DMS79 (cell line): ENCODE measurements at regions not wholly inside any gene's neighbourhood (a gene's known extent, or its start where the extent isn't known, plus 50 kb on each side); places are given as distances from the start of the nearest gene placed in this dataset.
"Not testable (repeated sequence)": the region's sequence is repeated elsewhere in the genome, so short reads cannot be mapped to it uniquely, and the experiment has no call there.

Experiments
- DNase-seq: peaks from one replicate; lab custom pipeline; 2025; lab: John Stamatoyannopoulos, UW

GRCh38 chr10:84704101-84704500 lies 375.7 kb downstream of the CCSER2 start:
- no peak for DNase-seq

- no peak for DNase-seq
These were observed 378.0 kb downstream of the CCSER2 start for GRCh38 chr10:84706431-84706830.

DNA sequence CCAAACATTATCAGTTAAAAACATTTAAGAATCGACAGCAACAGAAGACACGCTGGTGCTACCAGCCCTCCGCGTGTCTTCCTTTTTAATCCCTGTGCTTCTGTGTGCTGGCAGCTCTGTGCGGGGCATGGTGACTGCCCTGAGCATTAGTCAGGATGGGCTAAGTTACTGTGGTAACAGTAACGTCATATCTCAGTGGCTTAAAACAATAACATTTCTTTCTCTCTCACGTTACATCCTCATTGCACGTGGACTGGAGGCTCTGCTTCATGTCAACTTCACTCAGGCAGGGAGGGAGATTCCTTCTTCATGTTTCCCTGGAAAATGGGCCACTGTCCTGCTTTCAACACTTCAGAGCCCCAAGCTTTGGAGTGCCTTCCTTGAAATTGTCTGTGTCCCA lies 378.5 kb downstream of the CCSER2 start:
- no peak for DNase-seq

- DNase-seq: no peak
These were observed 387.5 kb downstream of the CCSER2 start for GRCh38 chr10:84715911-84716310.

DNA sequence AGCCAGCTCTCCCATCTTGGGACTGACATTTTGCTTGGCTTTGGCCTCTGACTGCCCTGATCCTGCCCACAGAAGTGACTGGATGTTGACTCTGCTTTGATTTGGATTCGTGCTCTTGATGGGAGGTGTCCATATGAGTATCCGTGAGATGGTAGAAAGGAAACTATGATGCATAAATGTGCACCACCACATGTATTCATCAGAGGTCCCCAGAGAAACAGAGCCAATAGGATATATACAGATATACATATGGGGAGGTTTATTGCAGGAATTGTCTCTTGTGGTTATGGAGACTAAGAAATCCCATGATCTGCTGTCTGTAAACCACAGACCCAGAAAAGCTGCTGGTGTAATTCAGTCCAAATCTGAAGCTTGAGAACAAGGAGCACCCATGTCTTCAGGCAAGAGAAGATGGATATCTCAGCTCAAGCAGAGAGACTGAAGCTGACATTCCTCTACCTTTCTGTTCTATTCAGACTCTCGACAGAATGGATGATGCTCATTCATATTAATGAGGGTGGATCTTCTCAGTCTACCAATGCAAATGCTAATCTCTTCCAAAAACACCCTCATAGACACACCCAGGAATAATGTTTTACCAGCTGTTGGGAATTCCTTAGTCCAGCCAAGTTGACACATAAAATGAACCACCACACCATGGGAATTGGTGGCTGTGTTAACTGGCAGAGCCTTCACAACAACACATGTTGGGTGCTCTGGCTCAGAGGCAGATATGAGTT lies 390.7 kb downstream of the CCSER2 start:
- no peak for DNase-seq

DNA sequence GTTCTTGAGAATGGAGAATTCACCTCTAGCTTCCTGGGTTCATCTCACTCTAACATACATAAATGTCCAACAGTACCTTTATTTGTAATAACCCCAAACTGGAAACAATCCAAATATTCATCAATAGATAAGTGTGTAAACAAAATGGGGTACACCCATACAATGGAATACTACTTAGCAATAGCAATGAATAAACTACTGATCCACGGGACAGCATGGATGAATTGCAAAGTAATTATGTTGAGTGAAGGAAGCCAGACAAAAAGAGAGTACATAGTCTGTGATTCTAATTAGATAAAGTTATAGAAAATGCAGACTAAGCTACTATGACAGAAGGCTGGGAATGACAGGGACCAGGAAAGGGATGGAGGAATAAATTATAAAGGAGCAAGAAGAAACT lies 391.3 kb downstream of the CCSER2 start:
- no peak for DNase-seq

DNA sequence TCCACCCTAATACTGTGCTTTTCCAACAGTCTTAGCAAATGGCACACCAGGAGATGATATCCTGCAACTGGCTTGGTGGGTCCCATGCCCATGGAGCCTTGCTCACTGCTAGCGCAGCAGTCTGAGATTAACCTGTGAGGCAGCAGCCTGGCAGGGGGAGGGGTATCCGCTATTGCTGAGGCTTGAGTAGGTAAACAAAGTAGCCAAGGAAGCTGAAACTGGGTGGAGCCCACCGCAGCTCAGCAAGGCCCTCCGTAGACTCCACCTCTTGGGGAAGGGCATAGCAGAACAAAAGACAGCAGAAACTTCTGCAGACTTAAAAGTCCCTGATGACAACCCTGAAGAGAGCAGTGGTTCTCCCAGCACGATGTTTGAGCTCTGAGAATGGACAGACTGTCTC lies 399.0 kb downstream of the CCSER2 start:
- no peak for DNase-seq

DNA sequence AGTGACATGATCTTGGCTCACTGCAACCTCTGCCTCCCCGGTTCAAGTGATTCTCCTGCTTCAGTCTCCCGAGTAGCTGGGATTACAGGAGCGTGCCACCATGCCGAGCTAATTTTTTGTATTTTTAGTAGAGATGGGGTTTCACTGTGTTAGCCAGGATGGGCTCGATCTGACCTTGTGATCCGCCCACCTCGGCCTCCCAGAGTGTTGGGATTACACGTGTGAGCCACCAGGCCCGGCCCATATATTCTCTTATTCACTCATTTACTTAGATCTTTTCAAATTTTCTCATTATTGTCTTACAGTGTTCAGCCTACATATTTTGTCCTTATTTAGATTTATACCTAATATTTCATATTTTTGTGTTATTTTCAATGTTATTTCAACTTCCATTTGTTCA lies 410.7 kb downstream of the CCSER2 start:
- DNase-seq: not testable (repeated sequence)

GRCh38 chr10:84739641-84740040 lies 411.3 kb downstream of the CCSER2 start:
- no peak for DNase-seq

GRCh38 chr10:84743483-84743882 lies 415.1 kb downstream of the CCSER2 start:
- DNase-seq: no peak

GRCh38 chr10:84755311-84755710 lies 426.9 kb downstream of the CCSER2 start:
- no peak for DNase-seq

GRCh38 chr10:84756653-84757052 lies 428.3 kb downstream of the CCSER2 start:
- DNase-seq: not testable (repeated sequence)

DNA sequence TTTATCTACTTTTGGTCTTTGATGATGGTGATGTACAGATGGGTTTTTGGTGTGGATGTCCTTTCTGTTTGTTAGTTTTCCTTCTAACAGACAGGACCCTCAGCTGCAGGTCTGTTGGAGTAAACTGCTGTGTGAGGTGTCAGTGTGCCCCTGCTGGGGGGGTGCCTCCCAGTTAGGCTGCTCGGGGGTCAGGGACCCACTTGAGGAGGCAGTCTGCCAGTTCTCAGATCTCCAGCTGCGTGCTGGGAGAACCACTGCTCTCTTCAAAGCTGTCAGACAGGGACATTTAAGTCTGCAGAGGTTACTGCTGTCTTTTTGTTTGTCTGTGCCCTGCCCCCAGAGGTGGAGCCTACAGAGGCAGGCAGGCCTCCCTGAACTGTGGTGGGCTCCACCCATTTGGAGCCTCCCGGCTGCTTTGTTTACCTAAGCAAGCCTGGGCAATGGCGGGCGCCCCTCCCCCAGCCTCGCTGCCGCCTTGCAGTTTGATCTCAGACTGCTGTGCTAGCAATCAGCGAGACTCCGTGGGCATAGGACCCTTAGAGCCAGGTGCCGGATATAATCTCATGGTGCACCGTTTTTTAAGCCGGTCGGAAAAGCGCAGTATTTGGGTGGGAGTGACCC lies 433.7 kb downstream of the CCSER2 start:
- not testable (repeated sequence) for DNase-seq

DNA sequence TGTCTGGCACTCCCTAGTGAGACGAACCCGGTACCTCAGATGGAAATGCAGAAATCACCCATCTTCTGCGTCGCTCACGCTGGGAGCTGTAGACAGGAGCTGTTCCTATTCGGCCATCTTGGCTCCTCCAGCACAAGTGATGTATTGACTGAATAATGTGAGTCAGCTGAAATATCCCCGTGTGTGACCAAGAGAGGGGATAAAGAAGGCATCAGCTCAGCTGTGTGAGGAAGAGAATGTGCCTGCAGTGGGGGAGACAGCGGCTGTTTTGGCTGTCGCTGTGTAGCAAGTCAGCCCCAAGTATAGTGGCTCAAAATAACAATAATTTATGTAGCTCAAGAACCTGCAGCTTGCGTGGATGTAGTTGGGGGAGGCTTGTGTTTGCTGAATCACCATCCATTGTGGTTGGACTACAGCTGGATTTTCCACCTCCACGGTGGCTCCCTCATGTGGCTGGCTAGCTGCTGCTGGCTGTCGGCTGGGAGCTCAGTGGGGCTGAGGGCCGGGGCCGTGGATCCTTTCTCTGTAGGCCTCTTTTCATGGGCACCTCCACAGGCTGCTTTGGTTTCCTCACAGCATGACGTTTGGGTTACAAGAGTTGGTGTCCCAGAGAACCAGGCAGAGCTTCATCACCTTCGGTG lies 434.5 kb downstream of the CCSER2 start:
- DNase-seq: no peak

GRCh38 chr10:84763965-84764364 lies 435.6 kb downstream of the CCSER2 start:
- no peak for DNase-seq

GRCh38 chr10:84765086-84765485 lies 436.7 kb downstream of the CCSER2 start:
- no peak for DNase-seq

- no peak for DNase-seq
These were observed 437.3 kb downstream of the CCSER2 start for GRCh38 chr10:84765656-84766055.

DNA sequence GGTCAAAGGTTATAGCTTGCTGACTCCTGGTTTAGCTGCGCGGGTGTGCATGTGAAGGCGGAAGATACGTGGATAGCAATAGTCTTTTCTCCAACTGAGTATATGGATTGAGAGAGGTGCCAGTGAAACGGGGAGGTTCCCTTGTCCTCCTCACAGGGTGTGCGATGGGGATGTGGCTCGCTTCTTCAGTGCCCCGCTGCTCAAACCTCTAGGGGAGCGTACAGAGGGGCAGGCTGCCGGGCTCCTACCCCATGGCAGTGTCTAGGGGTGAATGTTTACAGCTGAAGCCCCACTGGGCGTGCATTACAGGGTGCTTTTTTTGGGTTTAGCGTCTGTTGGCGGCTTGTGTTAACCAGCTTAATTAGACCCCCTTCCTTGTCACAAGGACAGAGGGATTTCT lies 438.5 kb downstream of the CCSER2 start:
- no peak for DNase-seq

GRCh38 chr10:84768132-84768531 lies 439.7 kb downstream of the CCSER2 start:
- DNase-seq: no peak

GRCh38 chr10:84770824-84771223 lies 442.4 kb downstream of the CCSER2 start:
- DNase-seq: no peak

- no peak for DNase-seq
These were observed 455.0 kb downstream of the CCSER2 start for GRCh38 chr10:84783386-84783785.

- no peak for DNase-seq
These were observed 455.5 kb downstream of the CCSER2 start for GRCh38 chr10:84783909-84784308.

DNA sequence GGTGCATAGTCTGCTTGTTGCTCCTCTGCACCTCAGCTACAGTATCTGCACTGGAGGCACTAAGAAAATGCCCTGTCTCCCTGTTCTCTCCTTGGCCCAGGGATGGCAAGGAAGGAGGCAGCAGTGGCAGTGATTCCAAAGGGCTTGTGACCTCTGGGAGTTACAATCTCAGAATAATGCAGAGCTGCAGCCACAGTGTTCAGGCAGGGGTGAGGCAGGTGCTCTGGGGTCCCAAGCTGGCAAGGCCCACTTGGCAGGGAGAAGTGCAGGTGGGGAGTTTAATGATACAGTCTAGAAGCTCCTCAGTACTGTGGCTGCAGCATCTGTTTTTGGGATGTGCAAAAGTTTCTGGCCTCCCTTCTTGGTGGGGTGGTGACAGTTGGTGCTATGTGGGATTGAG lies 456.4 kb downstream of the CCSER2 start:
- no peak for DNase-seq
